Mammary epithelial cell (primary cell): ENCODE measurements at regions not wholly inside any gene's neighbourhood (a gene's known extent, or its start where the extent isn't known, plus 50 kb on each side); places are given as distances from the start of the nearest gene placed in this dataset.

Experiments
- EZH2 ChIP-seq: IDR thresholded peaks from 2 replicates; pipeline ENCODE4 v1.6.1; 2012; ENCODE audit warnings: low read length, inconsistent platforms, borderline replicate concordance
- TF ChIP-seq, protein P1 (sequence below), 2 donors: IDR thresholded peaks in 1 of 2; conservative IDR thresholded peaks in 1 of 2; 2 replicates each; pipeline ENCODE4 v1.5.1; 2011 to 2012; ENCODE audit warnings: inconsistent platforms in 2 of 2, low read length in 2 of 2, mild to moderate bottlenecking in 2 of 2, control low read depth in 1 of 2, low read depth in 1 of 2; ENCODE audit not compliant: insufficient read depth in 1 of 2; ENCODE audit errors: extremely low read depth in 1 of 2

DNA sequence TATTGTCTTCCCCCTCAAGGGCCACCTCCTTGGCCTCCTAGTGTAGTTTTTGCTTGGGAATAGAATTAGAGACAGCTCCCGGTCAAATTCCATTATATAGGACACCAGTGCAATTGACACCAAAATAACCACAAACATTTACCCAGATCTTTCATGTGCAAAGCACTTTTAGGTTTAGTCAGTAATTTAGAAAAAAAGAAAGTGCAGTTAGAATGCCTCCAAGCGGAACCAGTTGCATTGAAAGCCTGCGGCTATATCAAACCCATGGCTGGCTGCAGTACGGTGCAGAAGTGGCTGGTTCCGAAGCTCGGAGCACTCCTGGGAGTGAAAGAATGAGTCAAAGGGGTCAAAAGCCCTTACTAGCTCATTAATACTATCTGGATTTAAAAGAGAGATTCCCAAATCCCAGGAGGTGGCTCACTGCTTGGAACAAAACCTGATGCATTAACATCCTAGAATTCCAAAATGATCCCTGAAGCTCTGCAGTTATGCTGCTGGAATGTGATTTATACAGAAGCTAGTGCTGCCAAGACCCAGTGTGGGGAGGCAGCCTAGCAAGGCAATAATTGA is 432.2 kb upstream of the KLHL29 start:
- TF ChIP-seq, protein P1, sequence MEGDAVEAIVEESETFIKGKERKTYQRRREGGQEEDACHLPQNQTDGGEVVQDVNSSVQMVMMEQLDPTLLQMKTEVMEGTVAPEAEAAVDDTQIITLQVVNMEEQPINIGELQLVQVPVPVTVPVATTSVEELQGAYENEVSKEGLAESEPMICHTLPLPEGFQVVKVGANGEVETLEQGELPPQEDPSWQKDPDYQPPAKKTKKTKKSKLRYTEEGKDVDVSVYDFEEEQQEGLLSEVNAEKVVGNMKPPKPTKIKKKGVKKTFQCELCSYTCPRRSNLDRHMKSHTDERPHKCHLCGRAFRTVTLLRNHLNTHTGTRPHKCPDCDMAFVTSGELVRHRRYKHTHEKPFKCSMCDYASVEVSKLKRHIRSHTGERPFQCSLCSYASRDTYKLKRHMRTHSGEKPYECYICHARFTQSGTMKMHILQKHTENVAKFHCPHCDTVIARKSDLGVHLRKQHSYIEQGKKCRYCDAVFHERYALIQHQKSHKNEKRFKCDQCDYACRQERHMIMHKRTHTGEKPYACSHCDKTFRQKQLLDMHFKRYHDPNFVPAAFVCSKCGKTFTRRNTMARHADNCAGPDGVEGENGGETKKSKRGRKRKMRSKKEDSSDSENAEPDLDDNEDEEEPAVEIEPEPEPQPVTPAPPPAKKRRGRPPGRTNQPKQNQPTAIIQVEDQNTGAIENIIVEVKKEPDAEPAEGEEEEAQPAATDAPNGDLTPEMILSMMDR (conservative IDR thresholded peaks at IDR 0.05 in 1 of 2, IDR thresholded peaks at IDR 0.05 in 1 of 2; ENCODE audit: extremely low read depth in 1 of 2, insufficient read depth in 1 of 2, low read depth in 1 of 2, low read length in 2 of 2), result no peak
- no peak for TF ChIP-seq EZH2
